ENCODE measurements at regions not wholly inside any gene's neighbourhood (a gene's known extent, or its start where the extent isn't known, plus 50 kb on each side); places are given as distances from the start of the nearest gene placed in this dataset.
"Not testable (repeated sequence)": the region's sequence is repeated elsewhere in the genome, so short reads cannot be mapped to it uniquely, and the experiment has no call there.

DNA sequence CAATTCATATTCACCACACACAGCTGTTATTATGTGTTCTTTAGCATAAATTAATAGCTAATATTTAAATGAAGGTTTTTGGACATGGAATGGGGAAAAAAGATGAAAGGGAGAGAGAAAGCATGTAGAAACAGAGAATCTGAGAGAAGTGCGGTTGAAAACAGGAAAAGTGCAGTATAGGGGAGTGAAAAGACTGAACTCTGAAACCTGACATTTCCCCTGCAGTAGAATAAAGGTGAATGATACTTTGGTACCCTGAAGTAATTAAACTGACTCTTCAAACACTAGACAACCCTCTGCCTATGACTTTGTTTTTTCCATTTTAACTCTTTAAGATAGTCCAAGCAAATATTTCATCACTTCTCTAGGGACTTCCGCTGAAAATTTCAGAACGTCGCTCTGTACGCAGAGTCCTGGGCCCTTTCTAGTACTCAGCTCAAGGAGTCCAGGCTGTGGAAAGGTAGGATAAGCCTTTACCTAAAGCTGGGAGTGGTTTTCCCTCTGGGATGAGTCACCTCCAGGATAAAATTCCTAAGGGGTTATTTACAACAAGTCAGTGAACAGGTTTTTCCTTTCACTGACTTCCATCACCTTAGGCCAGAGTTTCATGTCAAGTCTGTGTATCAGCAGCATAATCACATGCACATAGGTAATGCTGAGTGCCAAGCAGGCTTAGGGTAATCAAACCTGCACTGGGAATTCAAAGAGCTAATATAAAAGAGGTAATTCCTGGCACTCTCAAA is 614.5 kb downstream of the PKHD1 start:
- no peak for DNase-seq (ENCODE audit: low read depth in 2 of 2)

DNA sequence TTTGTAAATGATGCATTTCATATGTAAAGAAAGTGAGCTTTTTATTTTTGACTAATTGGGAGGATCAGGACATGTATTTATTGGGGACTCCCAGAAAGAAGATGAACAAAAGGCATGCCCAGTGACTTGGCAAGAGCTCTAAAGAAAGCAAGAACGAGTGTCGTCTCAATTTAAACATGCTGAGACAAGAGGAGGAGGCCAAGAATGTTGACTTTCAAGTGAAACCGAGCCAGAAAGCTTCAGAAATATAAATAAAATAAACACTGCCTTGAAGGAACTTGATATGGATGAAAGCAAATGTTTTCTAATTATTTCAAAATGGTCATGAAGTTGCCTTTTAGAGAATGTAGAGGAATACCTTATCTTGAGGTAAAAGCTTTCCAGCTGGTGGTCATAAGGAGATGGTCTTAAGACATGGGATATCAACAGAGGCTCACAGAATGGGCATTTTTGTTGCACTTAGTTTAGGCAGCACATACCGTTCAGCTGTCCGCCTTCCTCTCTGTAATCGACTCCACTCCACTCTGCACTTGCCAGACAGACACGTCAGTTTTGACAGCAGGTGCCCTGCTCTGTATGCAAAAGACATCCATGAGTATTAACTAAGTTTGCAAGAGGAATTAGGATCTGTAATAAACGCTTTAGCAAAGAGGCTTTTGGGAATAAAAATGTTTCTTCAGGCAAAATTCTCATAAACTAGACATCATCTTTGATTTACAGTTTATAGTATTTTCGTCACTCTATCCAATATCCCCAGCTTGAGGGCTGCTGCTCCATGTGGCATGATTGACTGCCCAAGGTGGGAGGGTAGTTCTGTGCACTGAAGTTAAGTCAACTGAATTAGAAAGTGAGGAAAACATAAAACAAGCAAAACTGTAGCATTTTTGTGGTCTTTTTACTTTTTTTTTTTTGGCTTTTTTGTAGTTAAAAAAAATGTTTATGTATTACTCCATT is 613.1 kb downstream of the PKHD1 start:
- no peak for DNase-seq (ENCODE audit: low read depth in 2 of 2)

DNA sequence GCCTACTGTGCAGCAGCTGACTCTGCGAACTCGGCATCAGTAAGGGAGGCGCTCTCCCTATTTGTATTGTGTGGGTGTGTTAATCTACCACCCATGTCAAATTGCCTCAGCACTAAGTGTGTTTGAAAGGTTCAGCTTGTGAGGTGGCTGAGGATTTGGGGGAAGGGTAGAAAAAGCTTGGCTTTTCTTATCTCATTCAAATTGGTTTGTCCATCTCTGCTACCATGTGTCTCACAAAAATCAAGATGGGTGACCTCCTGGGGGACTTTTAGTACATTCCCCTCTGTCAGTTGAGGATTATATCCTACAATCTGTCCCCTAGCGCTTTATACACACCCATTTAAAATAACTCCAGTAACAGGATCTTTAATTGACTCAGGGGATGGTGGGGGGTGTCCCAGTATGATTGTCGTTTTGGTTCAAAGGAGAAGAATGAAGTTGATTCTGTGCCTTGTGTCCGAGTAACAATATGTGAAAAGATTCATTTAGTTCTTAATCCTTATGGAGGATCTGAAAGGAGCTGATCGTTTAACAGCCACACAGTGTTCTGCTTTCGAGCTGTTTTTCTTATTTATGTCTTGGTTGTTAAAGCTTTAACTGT is 609.6 kb downstream of the PKHD1 start:
- no peak for DNase-seq (ENCODE audit: low read depth in 2 of 2)

DNA sequence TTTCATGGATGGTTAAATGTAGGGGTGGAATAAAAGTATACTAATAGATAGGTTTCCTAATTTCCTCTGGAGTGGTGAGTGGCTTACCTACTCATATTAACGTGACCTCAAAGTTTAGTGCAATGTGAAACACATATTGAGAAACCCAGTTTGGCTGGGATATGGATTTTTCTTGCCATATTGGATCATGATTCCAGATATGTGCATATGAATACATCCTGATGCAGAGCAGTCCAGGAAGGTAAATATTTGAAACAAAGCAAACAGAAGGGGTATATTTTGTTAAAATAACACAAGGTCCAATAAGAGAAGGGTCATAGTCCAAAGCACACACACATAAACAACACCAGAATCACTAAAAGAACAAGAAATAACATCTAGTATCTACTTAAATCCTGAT is 608.1 kb downstream of the PKHD1 start:
- no peak for DNase-seq (ENCODE audit: low read depth in 2 of 2)

DNA sequence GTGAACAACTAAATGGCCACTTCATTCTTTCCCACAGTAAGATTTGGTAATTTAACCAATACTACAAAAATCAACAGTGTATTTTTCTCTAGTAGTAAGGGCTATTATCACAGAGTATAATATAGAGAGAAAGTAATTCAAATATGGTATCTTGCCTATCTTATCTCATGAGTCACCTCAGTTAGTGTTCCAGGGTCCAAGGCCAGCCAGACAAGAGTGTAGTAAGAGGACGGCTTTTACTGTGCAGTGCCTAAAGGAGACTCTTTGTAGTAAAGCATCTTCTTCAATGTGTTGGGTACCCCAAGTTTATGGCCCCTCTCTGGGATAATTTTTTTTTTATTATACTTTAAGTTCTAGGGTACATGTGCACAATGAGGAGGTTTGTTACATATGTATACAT is 607.4 kb downstream of the PKHD1 start:
- no peak for DNase-seq (ENCODE audit: low read depth in 2 of 2)

DNA sequence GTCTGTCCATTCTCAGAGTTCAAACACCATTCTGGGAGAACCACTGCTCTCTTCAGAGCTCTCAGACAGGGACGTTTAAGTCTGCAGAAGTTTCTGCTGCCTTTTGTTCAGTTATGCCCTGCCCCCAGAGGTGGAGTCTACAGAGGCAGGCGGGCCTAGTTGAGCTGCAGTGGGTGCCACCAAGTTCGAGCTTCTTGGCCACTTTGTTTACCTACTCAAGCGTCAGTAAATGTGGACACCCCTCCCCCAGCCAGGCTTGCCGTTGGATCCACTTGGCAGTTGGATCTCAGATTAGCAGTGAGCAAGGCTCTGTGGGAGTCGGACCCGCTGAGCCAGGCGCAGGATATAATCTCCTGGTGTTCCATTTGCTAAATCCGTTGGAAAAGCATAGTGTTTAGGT is 601.5 kb downstream of the PKHD1 start:
- DNase-seq (ENCODE audit: low read depth in 2 of 2), result not testable (repeated sequence)

DNA sequence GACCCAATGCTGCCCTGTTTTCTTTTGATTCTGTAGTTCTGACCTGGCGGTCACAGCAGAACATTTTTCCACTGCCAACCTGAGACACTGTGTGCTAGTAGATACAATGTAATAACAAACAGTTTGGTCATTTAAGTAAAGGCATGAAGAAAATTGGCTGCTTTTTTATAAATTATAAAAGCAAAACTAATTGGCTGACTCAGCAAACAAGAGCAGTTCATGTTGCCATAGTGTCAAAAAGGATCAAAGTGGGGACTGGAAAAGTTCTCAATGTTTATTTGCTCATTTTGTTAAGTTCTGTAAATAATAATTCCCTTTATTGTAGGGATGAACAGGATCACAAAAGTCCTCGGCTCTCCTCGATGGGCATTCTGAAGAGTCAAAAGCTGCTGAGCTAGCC is 599.5 kb downstream of the PKHD1 start:
- no peak for DNase-seq (ENCODE audit: low read depth in 2 of 2)

DNA sequence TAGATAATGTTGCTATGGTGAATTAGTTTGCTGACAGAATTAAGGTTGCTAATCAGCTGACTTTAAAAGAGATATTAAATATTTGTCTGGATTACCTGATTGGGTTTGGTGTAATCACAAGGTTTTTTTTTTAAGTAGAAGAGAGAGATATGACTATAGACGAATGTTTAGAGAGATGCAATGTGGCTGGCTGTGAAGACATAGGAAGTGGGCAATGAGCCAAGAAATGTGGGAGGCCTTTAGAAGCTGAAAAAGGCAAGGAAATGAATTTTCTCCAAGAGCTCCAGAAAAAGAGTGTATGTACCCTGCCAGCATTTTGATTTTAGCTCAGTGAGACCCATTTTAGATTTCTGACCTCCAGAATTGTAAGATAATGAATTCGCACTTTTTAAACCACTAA is 598.3 kb downstream of the PKHD1 start:
- DNase-seq (ENCODE audit: low read depth in 2 of 2), result no peak

DNA sequence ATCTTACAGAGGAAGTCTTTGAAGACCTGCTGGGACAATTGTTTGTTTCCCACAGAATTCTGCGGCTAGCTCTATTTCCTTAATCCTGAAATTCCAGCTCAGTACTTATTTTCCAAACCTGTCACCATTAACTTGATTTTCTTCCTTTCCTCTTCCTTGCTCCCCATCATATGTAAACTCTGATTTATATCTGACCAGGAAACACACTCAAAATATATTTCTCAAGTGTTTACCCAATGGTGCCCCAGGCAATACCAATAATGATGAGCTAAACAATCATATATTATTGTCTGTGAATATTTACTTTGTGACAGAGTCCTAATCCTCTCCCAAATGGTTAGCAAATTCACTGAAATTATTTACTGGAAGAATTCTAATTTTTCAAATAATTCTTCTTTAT is 597.3 kb downstream of the PKHD1 start:
- DNase-seq (ENCODE audit: low read depth in 2 of 2), result no peak

DNA sequence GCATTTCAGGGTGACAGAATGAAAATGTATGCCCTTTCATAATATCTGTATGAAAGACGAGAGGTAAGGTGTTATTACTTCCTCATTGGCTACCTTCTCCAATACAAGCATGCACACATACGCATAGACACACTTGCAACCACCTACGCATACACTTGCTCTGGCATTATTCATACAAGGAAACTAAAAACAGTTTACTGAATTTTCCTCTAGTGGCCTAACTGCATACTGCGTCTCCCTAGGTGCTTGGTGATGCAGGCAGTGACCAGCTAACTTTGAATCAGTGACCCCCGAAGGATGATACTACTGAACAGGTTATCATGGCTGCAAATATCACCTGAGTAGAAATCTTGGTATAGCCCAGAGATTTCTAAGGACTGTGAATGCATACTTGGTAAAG is 593.1 kb downstream of the PKHD1 start:
- DNase-seq (ENCODE audit: low read depth in 2 of 2), result no peak

DNA sequence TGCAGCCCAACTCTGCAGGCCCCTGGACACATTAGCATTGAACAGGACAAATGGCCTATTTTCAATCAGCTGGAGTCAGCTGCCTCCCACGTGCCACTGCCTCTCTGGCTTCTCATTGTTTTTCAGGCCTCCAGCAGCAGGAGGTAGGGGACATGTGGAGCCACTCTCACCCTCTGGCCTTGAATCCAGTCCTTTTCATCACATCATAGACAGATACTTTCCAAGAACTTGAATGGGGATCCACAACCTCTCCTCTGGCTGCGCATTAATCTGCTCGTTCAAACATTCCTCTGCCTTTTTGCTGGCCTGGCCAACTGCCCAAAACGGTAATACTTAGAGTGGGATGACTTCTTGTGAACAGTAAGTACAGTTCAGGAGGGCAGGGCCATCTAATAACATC is 592.3 kb downstream of the PKHD1 start:
- no peak for DNase-seq (ENCODE audit: low read depth in 2 of 2)

DNA sequence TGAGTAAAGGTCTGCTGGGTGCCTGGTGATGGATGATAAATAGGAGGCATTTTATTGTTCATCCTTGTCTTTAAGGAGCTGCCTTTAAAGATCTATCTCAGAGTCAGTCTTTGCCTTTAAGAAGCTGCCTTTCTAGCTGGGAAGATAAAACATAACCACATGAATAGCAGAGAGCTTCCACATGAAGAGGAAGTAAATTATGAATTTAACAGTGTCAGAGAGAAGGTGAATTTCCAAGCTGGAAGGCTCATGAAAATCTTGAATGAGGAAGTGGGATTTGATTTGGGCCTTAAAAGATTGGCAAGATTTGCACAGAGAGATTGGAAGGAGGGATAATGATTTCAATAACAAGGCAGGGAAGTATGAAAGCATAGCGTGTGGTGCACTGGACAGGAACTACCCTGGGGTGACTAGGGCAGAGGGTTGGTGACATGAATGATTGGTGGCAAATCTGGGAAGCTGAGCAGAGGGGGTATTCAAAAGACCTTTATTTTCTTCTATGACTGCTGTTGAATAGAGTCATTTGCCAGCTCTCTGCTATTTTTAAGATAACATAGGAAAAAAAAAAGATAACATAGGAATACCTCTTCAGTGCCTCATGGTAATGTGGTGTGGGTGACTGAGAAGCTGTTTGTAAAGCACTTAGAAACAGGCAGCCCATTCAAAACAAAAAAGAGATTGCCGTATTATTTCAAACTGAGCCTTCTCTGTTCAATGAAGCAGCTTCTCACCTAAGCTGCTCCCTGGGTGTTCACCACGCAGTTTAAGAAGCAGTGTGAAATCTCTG is 591.6 kb downstream of the PKHD1 start:
- DNase-seq (ENCODE audit: low read depth in 2 of 2), result no peak

DNA sequence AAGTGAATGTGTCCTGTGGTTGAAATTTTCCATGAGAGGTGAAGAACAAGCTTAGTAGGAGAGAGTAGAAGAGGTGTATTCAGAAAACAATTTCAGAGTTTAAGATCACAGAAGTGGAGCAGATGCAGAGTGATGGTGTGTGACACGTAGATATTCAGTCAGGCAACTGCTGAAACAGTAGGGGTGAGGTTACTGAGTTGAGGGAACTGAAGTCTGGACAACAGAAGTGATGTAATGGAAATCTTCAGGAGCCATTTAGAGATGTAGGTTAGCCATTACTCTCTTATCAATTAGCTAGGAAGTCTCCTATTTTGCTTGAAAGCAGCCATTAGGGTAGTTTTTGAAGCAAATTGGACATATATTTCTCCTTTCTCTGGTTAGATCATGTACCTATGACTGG is 584.4 kb downstream of the PKHD1 start:
- no peak for DNase-seq (ENCODE audit: low read depth in 2 of 2)

DNA sequence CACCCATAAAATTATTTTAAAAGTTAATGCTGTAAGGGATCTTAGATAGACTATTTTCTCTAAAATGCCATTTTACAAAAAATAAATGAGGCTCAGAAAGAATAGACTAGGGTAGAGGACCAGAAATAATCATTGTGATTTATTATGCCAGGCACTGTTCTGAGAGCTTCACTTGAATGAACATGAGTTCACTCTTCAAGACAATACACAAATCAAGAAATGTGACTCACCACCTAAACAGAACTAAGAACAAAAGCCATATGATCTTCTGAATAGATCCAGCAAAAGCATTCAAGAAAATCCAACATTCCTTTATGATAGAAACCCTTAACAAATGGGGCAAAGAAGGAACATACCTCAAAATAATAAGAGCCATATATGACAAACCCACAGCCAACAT is 582.0 kb downstream of the PKHD1 start:
- DNase-seq (ENCODE audit: low read depth in 2 of 2), result no peak

DNA sequence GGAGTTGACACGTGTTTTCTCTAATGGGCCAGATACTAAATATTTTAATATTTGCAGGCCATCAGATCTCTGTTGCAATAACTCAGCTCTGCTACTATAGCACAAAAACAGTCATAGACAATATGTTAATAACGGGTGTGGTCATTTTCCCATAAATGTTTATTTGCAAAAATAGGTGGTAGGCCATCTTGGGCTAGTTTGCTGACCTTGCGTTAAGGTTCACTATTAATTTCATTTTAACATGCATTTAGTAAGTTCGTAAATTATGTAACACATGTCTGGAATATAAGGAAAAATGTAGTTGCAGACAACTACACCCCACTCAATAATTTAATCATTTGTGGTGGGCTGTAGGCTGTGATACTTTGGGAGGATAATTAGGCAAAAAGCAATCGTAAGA is 577.8 kb downstream of the PKHD1 start:
- no peak for DNase-seq (ENCODE audit: low read depth in 2 of 2)

DNA sequence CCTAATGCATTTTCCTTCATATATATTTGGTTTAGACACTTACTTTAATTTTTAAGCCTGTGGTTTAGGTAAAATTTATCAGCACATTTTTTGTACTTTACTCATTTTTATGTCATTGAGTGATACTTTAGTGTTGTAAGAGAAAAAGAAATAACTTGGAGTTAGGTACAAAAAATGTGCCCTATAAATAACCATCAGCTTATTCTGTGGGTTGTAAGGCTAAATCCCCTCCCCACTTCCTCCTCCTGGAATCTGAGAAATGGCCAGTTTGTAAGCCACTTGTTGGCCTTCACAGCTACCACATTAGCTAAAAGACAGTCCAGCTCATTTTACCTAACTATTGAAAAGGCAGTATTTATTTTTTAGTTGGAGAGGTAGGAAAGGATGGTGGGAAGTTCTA is 576.3 kb downstream of the PKHD1 start:
- no peak for DNase-seq (ENCODE audit: low read depth in 2 of 2)

DNA sequence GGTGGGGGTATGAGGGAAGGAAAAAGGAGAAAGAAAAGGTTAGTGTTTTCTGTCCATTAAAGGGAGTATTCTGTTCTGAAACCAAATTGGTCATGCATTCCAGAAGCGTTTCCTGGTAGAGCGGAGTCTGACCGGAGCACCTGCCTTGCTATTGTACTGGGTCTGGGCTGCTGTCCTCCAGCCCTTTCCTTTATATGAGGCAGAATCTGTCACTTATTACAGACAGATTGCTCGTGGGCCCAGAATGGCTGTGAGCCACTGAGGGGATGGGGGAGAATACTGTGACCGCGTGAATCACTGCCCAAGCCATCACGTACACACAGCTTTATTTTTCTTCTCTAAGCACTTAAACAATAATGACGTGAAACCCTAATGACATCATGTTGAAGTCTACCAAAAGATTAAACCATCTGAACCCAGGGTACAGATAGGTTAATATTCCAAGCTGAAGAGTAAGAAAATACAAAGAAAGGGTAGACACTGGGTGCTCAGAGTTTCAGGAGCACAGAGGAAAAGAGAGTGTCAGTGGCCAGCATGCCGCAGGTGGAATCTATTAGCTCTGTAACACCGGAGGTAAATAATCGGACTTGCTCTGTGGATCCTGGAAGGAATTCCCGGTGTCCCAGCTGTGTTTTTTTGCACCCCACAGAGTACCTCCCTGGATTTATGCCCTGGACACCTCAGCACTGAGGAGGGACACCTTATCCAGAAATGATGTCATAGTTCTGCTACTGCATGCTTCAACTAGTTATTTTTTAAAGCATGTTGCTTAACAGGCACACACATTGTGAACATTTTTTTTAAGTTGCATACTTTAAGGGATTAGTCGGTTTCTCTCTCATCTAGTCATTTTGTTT is 573.3 kb downstream of the PKHD1 start:
- no peak for DNase-seq (ENCODE audit: low read depth in 2 of 2)

DNA sequence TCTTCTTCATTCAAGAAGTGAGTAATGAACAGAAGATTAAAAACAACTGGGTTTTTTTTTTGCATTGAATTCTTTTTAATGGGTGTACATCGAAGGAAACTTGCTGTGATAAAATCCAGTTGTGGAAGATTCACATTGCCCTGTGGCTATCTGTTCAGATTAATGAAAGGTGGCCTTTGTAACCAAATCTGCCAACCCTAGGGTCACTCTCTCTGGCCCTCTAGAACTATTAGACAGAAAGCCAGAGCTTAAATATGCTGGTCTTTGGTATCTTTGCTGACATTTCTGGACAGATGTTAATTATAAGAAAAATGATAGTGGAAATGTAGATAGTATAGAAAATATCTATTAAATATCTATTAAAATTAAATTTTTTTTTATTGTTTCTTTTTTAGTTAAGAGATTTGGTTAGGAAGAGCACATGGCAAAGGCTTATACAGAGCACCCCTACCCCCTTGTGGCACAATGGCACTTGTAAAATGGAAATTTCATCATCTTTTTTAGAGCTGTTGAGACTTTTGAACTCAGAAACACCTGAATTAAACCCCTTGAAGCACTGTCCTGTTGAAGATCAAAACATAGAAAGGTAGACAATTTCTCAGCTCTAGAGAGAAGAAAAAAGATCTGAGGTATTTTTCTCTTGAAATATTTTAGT is 572.5 kb downstream of the PKHD1 start:
- no peak for DNase-seq (ENCODE audit: low read depth in 2 of 2)

DNA sequence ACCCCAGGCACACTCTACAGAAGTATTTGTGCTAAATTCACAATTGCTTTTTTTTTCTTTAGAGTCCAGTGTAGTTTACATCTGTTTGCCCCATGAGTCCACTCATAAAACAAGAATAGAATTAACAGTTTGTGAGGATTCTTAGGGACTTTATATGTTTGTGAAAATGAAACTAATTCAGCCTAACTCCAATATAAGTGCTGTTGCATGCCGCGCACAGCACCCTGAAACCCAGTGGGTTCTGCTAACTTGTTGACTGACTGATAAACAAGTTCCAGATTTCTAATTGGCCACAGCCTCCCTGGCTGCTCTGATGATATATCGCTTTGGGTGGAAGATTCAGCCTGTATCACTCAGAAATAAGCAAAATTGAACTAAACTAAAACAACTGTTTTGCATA is 561.4 kb downstream of the PKHD1 start:
- DNase-seq (ENCODE audit: low read depth in 2 of 2), result no peak

DNA sequence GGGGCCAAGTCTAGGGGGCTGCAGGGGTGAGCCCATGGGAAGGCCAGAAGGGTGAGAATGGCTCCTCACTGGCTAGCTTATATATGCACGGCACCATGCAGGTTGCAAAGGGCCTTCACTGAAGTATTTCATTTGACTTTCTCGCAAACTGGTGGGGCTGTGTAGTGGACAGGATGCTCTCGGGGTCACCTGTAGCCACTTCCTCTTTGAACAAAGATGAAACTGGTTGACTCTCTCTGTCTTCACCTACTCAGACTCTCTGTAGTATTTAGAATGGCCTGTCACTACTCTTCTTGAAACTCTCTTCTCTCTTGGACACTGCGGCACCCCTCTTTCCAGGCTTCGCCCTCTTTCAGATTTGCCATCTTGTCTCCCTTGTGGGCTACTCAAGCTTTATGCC is 560.5 kb downstream of the PKHD1 start:
- DNase-seq (ENCODE audit: low read depth in 2 of 2), result no peak
